GM19351 (cell line): ENCODE measurements at regions not wholly inside any gene's neighbourhood (a gene's known extent, or its start where the extent isn't known, plus 50 kb on each side); places are given as distances from the start of the nearest gene placed in this dataset.

Experiments
- ATAC-seq: cut with Tn5 transposase; IDR thresholded peaks from one replicate; pipeline ENCODE4 v1.9.1; 2021; ENCODE audit warnings: mild to moderate bottlenecking, moderate library complexity; ENCODE audit not compliant: unreplicated experiment

- ATAC-seq, result peak; percentile 90
Observed at GRCh38 chr6:8219352-8219943, 117.1 kb upstream of the EEF1E1 start.

GRCh38 chr6:8218861-8219260 lies 116.5 kb upstream of the EEF1E1 start:
- ATAC-seq, result no peak

GRCh38 chr6:8215631-8216030 lies 113.3 kb upstream of the EEF1E1 start:
- no peak for ATAC-seq

- no peak for ATAC-seq
Observed at GRCh38 chr6:8213995-8214394, 111.6 kb upstream of the EEF1E1 start.

- no peak for ATAC-seq
Observed at GRCh38 chr6:8212720-8213434, 110.5 kb upstream of the EEF1E1 start.

GRCh38 chr6:8207869-8208191 lies 105.5 kb upstream of the EEF1E1 start:
- no peak for ATAC-seq

- ATAC-seq, result no peak
Observed at GRCh38 chr6:8207191-8207868, 105.0 kb upstream of the EEF1E1 start.

GRCh38 chr6:8203337-8203736 lies 101.0 kb upstream of the EEF1E1 start:
- ATAC-seq, result no peak

GRCh38 chr6:8201679-8202078 lies 99.3 kb upstream of the EEF1E1 start:
- ATAC-seq, result no peak

- ATAC-seq, result no peak
Observed at GRCh38 chr6:8200255-8200654, 97.9 kb upstream of the EEF1E1 start.

- no peak for ATAC-seq
Observed at GRCh38 chr6:8195714-8196102, 93.4 kb upstream of the EEF1E1 start.

- ATAC-seq, result no peak
Observed at GRCh38 chr6:8195040-8195713, 92.8 kb upstream of the EEF1E1 start.

- ATAC-seq, result no peak
Observed at GRCh38 chr6:8194490-8194889, 92.1 kb upstream of the EEF1E1 start.

- no peak for ATAC-seq
Observed at GRCh38 chr6:8193541-8193940, 91.2 kb upstream of the EEF1E1 start.

- no peak for ATAC-seq
Observed at GRCh38 chr6:8192597-8192996, 90.2 kb upstream of the EEF1E1 start.

- no peak for ATAC-seq
Observed at GRCh38 chr6:8192067-8192466, 89.7 kb upstream of the EEF1E1 start.

GRCh38 chr6:8191629-8192028 lies 89.3 kb upstream of the EEF1E1 start:
- no peak for ATAC-seq

- ATAC-seq, result no peak
Observed at GRCh38 chr6:8187209-8187608, 84.9 kb upstream of the EEF1E1 start.

- ATAC-seq, result no peak
Observed at GRCh38 chr6:8182902-8183665, 80.7 kb upstream of the EEF1E1 start.

- no peak for ATAC-seq
Observed at GRCh38 chr6:8181951-8182845, 79.8 kb upstream of the EEF1E1 start.
